Tibial artery (tissue), 4 donors: ENCODE measurements at regions not wholly inside any gene's neighbourhood (a gene's known extent, or its start where the extent isn't known, plus 50 kb on each side); places are given as distances from the start of the nearest gene placed in this dataset.

Experiments
- DNase-seq, 2 donors: peaks; one replicate each; pipeline ENCODE4 v3.0.0-alpha.2; 2019
- H3K27ac ChIP-seq, 2 donors: fragments of 200-600 bp; sonication (generic) in 1 of 2; 1 replicate in 1 of 2; 2 replicates in 1 of 2; pipeline ENCODE4 v1.5.1; 2018 to 2019; ENCODE audit warnings: mild to moderate bottlenecking in 1 of 2
- H3K27me3 ChIP-seq, 2 donors: fragments of 200-600 bp; sonication (generic) in 1 of 2; one replicate each; pipeline versions ENCODE4 v1.5.1 to v1.6.0; 2016 to 2019
- H3K36me3 ChIP-seq, 3 donors: fragments of 200-600 bp; sonication (generic) in 2 of 3; one replicate each; pipeline ENCODE4 v1.5.1; 2016 to 2019; ENCODE audit warnings: mild to moderate bottlenecking in 2 of 3
- H3K4me1 ChIP-seq, 4 donors: fragments of 200-600 bp; sonication (generic) in 2 of 4; 1 replicate in 3 of 4; 2 replicates in 1 of 4; pipeline ENCODE4 v1.5.1; 2016 to 2019
- H3K4me3 ChIP-seq, 2 donors: fragments of 200-600 bp; sonication (generic) in 1 of 2; 1 replicate in 1 of 2; 2 replicates in 1 of 2; pipeline ENCODE4 v1.5.1; 2018 to 2019; ENCODE audit warnings: mild to moderate bottlenecking in 2 of 2
- H3K9me3 ChIP-seq, 3 donors: fragments of 200-600 bp; sonication (generic) in 1 of 3; one replicate each; pipeline ENCODE4 v1.5.1; 2016 to 2019
- intact Hi-C: fragments of 100-400 bp; cut with DNase I; formaldehyde crosslinking; loops from one replicate; pipeline ENCODE4 v1.15.0; 2023; ENCODE audit warnings: low total_unique reads
- TF ChIP-seq, protein P1 (sequence below), 2 experiments: fragments of 200-600 bp in 1 of 2; fragments of 450-650 bp in 1 of 2; IDR thresholded peaks; one replicate each; pipeline ENCODE4 v1.5.1; 2017 to 2019; ENCODE audit warnings: antibody characterized with exemption in 2 of 2, mild to moderate bottlenecking in 1 of 2, moderate library complexity in 1 of 2

DNA sequence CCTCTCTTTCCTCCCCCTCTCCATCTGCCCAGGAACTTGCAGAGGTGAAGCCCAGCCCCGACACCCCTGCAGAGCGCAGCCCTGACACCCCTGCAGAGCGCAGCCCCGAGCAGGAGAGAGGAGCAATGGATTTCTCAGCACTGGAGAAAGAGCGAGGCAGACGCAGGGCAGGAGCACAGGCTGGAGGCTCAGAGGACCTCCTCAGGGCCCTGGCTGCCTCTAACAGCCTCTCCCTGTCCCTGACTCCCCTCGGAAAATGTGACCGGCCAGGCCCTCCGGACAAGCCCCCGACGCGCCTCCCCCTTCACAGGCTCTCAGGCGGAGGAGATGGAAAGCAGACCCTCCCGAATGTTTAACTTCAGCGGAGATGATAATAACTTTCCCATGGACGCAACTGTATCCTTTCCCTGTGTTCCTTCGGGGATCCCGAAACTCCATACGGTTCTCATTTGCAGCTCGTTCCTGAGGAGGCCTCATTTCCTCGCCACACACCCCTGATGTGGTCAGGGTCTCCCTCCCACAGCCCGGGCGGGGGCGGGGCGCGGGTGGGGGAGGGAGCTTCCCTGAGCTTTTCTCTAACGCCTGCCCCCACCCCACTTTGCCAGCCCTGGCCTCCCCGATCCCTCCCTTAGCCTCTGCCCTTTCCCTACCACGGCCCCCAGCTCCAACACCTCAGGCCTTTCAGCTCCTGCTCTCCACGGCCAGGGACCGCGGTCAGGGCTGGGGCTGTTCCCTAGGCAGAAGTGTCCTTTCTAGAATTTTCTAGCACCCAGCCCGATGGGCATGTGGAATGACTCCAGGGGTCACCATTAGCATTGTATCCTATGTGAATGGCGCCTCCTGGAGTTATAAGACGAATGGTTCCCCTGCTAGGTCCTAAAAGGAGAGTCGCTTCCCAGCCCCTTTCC is 201.1 kb upstream of the BCOR start:
- Histone ChIP-seq H3K27me3 (no peaks in the 10 kb centered on the region), H3K36me3 (no peaks in the 10 kb centered on the region), H3K4me3 (no peak overlapping the region), H3K9me3 (no peaks in the 10 kb centered on the region), H3K27ac (no peak overlapping the region), H3K4me1 (no peaks in the 10 kb centered on the region)
- intact Hi-C loops = no loop called here
- no peak for DNase-seq
- TF ChIP-seq, protein P1, sequence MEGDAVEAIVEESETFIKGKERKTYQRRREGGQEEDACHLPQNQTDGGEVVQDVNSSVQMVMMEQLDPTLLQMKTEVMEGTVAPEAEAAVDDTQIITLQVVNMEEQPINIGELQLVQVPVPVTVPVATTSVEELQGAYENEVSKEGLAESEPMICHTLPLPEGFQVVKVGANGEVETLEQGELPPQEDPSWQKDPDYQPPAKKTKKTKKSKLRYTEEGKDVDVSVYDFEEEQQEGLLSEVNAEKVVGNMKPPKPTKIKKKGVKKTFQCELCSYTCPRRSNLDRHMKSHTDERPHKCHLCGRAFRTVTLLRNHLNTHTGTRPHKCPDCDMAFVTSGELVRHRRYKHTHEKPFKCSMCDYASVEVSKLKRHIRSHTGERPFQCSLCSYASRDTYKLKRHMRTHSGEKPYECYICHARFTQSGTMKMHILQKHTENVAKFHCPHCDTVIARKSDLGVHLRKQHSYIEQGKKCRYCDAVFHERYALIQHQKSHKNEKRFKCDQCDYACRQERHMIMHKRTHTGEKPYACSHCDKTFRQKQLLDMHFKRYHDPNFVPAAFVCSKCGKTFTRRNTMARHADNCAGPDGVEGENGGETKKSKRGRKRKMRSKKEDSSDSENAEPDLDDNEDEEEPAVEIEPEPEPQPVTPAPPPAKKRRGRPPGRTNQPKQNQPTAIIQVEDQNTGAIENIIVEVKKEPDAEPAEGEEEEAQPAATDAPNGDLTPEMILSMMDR (IDR thresholded peaks at IDR 0.05) = no peak

DNA sequence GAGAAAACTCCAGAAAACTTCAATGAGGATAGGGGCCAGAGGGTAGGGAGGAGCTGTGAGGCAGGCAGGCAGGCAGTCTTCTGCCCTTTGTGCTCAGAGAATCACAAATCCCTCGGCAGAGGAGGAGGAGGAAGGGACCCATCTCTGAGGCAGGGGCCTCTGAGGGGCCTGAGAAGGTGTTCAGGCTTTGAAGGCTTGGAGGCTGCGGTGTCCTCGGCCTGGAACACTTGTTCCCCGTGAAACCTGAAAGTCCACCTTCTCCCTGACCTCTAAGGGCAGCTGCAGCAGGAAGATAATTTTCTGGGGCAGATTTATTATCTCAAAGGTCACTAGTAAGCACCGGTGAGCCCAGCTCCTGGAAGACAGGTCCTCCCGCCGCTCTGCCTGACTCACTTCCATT is 200.3 kb upstream of the BCOR start:
- TF ChIP-seq, protein P1 (IDR thresholded peaks at IDR 0.05) = no peak
- Histone ChIP-seq H3K27me3 (no peaks in the 10 kb centered on the region), H3K4me3 (no peak overlapping the region), H3K4me1 (no peaks in the 10 kb centered on the region), H3K36me3 (no peaks in the 10 kb centered on the region), H3K9me3 (no peaks in the 10 kb centered on the region), H3K27ac (no peak overlapping the region)
- intact Hi-C loops = no loop called here
- no peak for DNase-seq

DNA sequence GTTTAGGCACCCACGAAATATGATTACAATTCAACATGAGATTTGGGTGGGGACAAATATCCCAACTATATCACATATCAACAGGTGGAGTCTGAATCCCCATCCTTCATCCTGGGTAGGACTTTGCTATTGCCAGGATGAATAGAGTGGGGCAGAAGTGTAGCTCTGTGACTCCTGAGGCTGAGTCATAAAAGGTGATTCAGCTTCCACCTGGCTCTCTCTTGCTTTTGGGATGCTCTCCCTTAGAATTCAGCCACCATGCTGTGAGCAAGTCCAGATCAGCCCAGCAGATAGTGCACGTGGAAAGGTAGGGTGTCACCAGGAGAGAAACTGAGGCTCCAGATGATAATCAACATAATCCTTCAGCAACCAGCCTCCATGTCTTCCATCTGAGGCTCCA is 193.8 kb upstream of the BCOR start:
- Histone ChIP-seq H3K27ac (no peak overlapping the region), H3K4me1 (no peaks in the 10 kb centered on the region), H3K4me3 (no peak overlapping the region), H3K36me3 (no peaks in the 10 kb centered on the region), H3K27me3 (no peaks in the 10 kb centered on the region), H3K9me3 (peaks cover 0 to 7% (median 4%) of the 10 kb centered on the region in 3 donors)
- intact Hi-C loops = no loop called here
- TF ChIP-seq, protein P1 (IDR thresholded peaks at IDR 0.05) = no peak
- DNase-seq = no peak

DNA sequence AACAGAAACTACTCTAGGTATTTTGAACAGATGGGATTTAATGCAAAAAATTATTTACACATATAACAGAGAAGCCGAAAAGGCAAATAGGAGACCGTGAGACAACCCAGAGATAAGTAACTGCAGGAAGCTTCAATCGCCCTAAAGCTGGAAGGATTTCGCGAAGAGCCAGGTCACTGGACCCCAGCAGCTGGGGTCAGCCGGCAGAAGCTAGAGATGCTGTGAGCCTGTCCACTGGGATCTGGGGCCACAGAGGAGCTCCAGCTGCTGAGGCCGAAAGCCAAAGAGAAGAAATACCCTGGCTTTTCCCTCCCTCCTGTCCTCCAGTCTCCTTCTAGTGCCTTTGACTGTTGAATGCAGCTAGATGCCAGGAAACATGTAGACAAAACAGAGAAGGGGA is 192.8 kb upstream of the BCOR start:
- Histone ChIP-seq H3K4me3 (no peak overlapping the region), H3K27me3 (no peaks in the 10 kb centered on the region), H3K4me1 (no peaks in the 10 kb centered on the region), H3K36me3 (no peaks in the 10 kb centered on the region), H3K27ac (no peak overlapping the region), H3K9me3 (peaks cover 0 to 7% (median 4%) of the 10 kb centered on the region in 3 donors)
- intact Hi-C loops = no loop called here
- TF ChIP-seq, protein P1 (IDR thresholded peaks at IDR 0.05) = no peak
- DNase-seq = no peak

DNA sequence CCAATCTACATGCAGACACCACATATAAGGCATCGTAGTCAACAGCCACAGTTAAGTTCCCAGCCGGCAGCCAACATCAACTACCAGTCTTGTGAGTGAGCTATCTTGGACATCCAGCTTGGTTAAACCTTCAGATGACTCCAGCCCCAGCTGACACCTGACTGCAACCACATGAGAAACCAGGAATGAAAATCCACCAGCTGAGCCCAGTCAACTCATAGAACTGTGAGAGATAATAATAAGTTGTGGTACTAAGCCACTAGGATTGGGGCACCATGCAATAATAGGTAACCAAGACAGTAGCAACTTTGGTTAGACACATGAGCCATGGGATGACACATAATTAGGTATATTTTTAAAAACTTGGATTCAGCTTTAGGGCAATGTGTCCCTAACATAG is 188.1 kb upstream of the BCOR start:
- Histone ChIP-seq H3K4me1 (peaks cover 0 to 15% (median 0%) of the 10 kb centered on the region in 4 donors), H3K36me3 (no peaks in the 10 kb centered on the region), H3K4me3 (no peak overlapping the region), H3K27me3 (no peaks in the 10 kb centered on the region), H3K9me3 (peaks cover 0 to 14% (median 4%) of the 10 kb centered on the region in 3 donors), H3K27ac (no peak overlapping the region)
- TF ChIP-seq, protein P1 (IDR thresholded peaks at IDR 0.05) = no peak
- intact Hi-C loops = no loop called here
- DNase-seq = no peak
